Astrocyte (in vitro differentiated cells and primary cell): ENCODE measurements at regions not wholly inside any gene's neighbourhood (a gene's known extent, or its start where the extent isn't known, plus 50 kb on each side); places are given as distances from the start of the nearest gene placed in this dataset.

Source experiments
- DNase-seq: peaks from one replicate; pipeline ENCODE4 v3.0.0-alpha.2; 2010; ENCODE audit warnings: low read depth
- FAIRE-seq: peaks from 2 replicates; lab custom pipeline; 2011; peaks lifted over from hg19 to GRCh38; lab: Jason Lieb, UNC
- H2AFZ ChIP-seq: 2 replicates; pipeline ENCODE4 v1.6.0; 2012; ENCODE audit warnings: low read depth, low read length, inconsistent platforms
- H3K27ac ChIP-seq: 2 replicates; pipeline ENCODE4 v1.5.1; 2011; ENCODE audit warnings: low read depth, low read length, inconsistent platforms
- H3K27me3 ChIP-seq: 2 replicates; pipeline ENCODE4 v1.6.0; 2011; ENCODE audit warnings: low read length, inconsistent platforms; ENCODE audit not compliant: insufficient read depth
- H3K36me3 ChIP-seq: 2 replicates; pipeline ENCODE4 v1.5.1; 2011; ENCODE audit warnings: low read length, inconsistent platforms; ENCODE audit not compliant: insufficient read depth
- H3K4me1 ChIP-seq: 2 replicates; pipeline ENCODE4 v1.5.1; 2011; ENCODE audit warnings: low read length, inconsistent platforms; ENCODE audit not compliant: insufficient read depth
- H3K4me2 ChIP-seq: 2 replicates; pipeline ENCODE4 v1.6.0; 2012; ENCODE audit warnings: low read length, inconsistent platforms
- H3K4me3 ChIP-seq: 2 replicates; pipeline ENCODE4 v1.5.1; 2011; ENCODE audit warnings: low read depth, mild to moderate bottlenecking, low read length, inconsistent platforms; ENCODE audit not compliant: insufficient read depth
- H3K79me2 ChIP-seq: 2 replicates; pipeline ENCODE4 v1.6.0; 2012; ENCODE audit warnings: mild to moderate bottlenecking, low read length, inconsistent platforms; ENCODE audit not compliant: insufficient read depth
- H3K9ac ChIP-seq: 2 replicates; pipeline ENCODE4 v1.6.0; 2012; ENCODE audit warnings: mild to moderate bottlenecking, low read length, inconsistent platforms
- H3K9me3 ChIP-seq: 2 replicates; pipeline ENCODE4 v1.5.1; 2012; ENCODE audit warnings: low read depth, mild to moderate bottlenecking, low read length, inconsistent platforms; ENCODE audit not compliant: insufficient read depth
- H4K20me1 ChIP-seq: 2 replicates; pipeline ENCODE4 v1.6.0; 2012; ENCODE audit warnings: low read length, inconsistent platforms; ENCODE audit not compliant: insufficient read depth
- H3K27ac Mint-ChIP-seq: one replicate; pipeline ENCODE4 v1.8.0; 2021; ENCODE audit warnings: mild to moderate bottlenecking, mixed read lengths; ENCODE audit not compliant: unreplicated experiment
- H3K27me3 Mint-ChIP-seq: one replicate; pipeline ENCODE4 v1.8.0; 2021; ENCODE audit warnings: low read depth, mixed read lengths; ENCODE audit not compliant: unreplicated experiment
- H3K36me3 Mint-ChIP-seq: one replicate; pipeline ENCODE4 v1.8.0; 2021; ENCODE audit warnings: low read depth, mixed read lengths; ENCODE audit not compliant: unreplicated experiment
- H3K4me1 Mint-ChIP-seq: one replicate; pipeline ENCODE4 v1.8.0; 2021; ENCODE audit warnings: low read depth, mixed read lengths; ENCODE audit not compliant: unreplicated experiment
- H3K4me3 Mint-ChIP-seq: one replicate; pipeline ENCODE4 v1.8.0; 2021; ENCODE audit warnings: mild to moderate bottlenecking, moderate library complexity, mixed read lengths; ENCODE audit not compliant: unreplicated experiment
- H3K9me3 Mint-ChIP-seq: one replicate; pipeline ENCODE4 v1.8.0; 2021; ENCODE audit warnings: mild to moderate bottlenecking, mixed read lengths; ENCODE audit not compliant: unreplicated experiment
- CTCF ChIP-seq: IDR thresholded peaks from 2 replicates; pipeline ENCODE4 v1.5.1; 2011; ENCODE audit warnings: low read depth, mild to moderate bottlenecking, inconsistent platforms, low read length, moderate library complexity; ENCODE audit not compliant: insufficient read depth
- EZH2 ChIP-seq: IDR thresholded peaks from 2 replicates; pipeline ENCODE4 v1.6.1; 2012; ENCODE audit warnings: mild to moderate bottlenecking, low read length, inconsistent platforms; ENCODE audit not compliant: insufficient read depth

- Histone ChIP-seq H3K4me1 (no peaks in the 10 kb centered on the region), H3K27me3 (no peaks in the 10 kb centered on the region), H3K36me3 (no peaks in the 10 kb centered on the region), H4K20me1 (no peaks in the 10 kb centered on the region), H3K9ac (no peak overlapping the region), H3K4me3 (no peak overlapping the region), H3K79me2 (no peaks in the 10 kb centered on the region), H3K4me2 (no peak overlapping the region), H3K9me3 (no peaks in the 10 kb centered on the region), H3K27ac (no peak overlapping the region), H2AFZ (no peak overlapping the region)
- TF ChIP-seq CTCF (no peak), EZH2 (no peak)
- H3K9me3 Mint-ChIP-seq: no peaks in the 10 kb centered on the region
- no peaks in the 10 kb centered on the region for H3K27me3 Mint-ChIP-seq
- no peak overlapping the region for H3K4me3 Mint-ChIP-seq
- H3K36me3 Mint-ChIP-seq: no peaks in the 10 kb centered on the region
- DNase-seq (peak; percentile 23), FAIRE-seq (no peak)
- no peak overlapping the region for H3K27ac Mint-ChIP-seq
- H3K4me1 Mint-ChIP-seq: no peaks in the 10 kb centered on the region
Measured at GRCh38 chr13:104757712-104758111, 1691.5 kb upstream of the SLC10A2 start.

GRCh38 chr13:104750377-104750776 is 1684.2 kb upstream of the SLC10A2 start:
- Histone ChIP-seq H3K79me2 (no peaks in the 10 kb centered on the region), H3K27me3 (no peaks in the 10 kb centered on the region), H3K4me3 (no peak overlapping the region), H3K4me2 (no peak overlapping the region), H4K20me1 (no peaks in the 10 kb centered on the region), H3K4me1 (no peaks in the 10 kb centered on the region), H3K27ac (no peak overlapping the region), H2AFZ (no peak overlapping the region), H3K36me3 (no peaks in the 10 kb centered on the region), H3K9ac (no peak overlapping the region), H3K9me3 (no peaks in the 10 kb centered on the region)
- no peak overlapping the region for H3K4me3 Mint-ChIP-seq
- peaks cover 5% of the 10 kb centered on the region for H3K4me1 Mint-ChIP-seq
- no peaks in the 10 kb centered on the region for H3K9me3 Mint-ChIP-seq
- TF ChIP-seq EZH2 (no peak), CTCF (no peak)
- H3K27me3 Mint-ChIP-seq: no peaks in the 10 kb centered on the region
- FAIRE-seq (no peak), DNase-seq (peak; percentile 54)
- peak overlapping the region; percentile 86 for H3K27ac Mint-ChIP-seq
- H3K36me3 Mint-ChIP-seq: no peaks in the 10 kb centered on the region

- Histone ChIP-seq H3K4me3 (no peak overlapping the region), H3K27ac (no peak overlapping the region), H2AFZ (no peak overlapping the region), H3K79me2 (no peaks in the 10 kb centered on the region), H3K4me2 (no peak overlapping the region), H3K36me3 (no peaks in the 10 kb centered on the region), H3K27me3 (no peaks in the 10 kb centered on the region), H3K9ac (no peak overlapping the region), H4K20me1 (no peaks in the 10 kb centered on the region), H3K9me3 (no peaks in the 10 kb centered on the region), H3K4me1 (no peaks in the 10 kb centered on the region)
- Mint-ChIP-seq H3K36me3 (no peaks in the 10 kb centered on the region), H3K27ac (no peak overlapping the region), H3K4me3 (no peak overlapping the region), H3K27me3 (no peaks in the 10 kb centered on the region), H3K4me1 (peaks cover 4% of the 10 kb centered on the region), H3K9me3 (no peaks in the 10 kb centered on the region)
- no peak for DNase-seq
- no peak for TF ChIP-seq CTCF
- no peak for FAIRE-seq
Measured at GRCh38 chr13:104740641-104741222, 1674.5 kb upstream of the SLC10A2 start.
